ENCODE measurements at regions not wholly inside any gene's neighbourhood (a gene's known extent, or its start where the extent isn't known, plus 50 kb on each side); places are given as distances from the start of the nearest gene placed in this dataset.
"Not testable (repeated sequence)": the region's sequence is repeated elsewhere in the genome, so short reads cannot be mapped to it uniquely, and the experiment has no call there.

DNA sequence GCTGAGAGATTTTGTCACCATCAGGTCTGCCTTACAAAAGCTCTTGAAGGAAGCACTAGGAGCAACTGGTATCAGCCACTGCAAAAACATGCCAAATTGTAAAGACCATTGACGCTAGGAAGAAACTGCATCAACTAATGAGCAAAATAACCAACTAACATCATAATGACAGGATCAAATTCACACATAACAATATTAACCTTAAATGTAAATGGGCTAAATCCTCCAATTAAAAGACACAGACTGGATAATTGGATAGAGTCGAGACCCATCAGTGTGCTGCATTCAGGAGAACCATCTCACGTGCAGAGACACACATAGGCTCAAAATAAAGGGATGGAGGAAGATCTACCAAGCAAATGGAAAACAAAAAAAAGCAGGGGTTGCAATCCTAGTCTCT is 53.1 kb upstream of the SELENOP start:
- TF ChIP-seq, protein P1, sequence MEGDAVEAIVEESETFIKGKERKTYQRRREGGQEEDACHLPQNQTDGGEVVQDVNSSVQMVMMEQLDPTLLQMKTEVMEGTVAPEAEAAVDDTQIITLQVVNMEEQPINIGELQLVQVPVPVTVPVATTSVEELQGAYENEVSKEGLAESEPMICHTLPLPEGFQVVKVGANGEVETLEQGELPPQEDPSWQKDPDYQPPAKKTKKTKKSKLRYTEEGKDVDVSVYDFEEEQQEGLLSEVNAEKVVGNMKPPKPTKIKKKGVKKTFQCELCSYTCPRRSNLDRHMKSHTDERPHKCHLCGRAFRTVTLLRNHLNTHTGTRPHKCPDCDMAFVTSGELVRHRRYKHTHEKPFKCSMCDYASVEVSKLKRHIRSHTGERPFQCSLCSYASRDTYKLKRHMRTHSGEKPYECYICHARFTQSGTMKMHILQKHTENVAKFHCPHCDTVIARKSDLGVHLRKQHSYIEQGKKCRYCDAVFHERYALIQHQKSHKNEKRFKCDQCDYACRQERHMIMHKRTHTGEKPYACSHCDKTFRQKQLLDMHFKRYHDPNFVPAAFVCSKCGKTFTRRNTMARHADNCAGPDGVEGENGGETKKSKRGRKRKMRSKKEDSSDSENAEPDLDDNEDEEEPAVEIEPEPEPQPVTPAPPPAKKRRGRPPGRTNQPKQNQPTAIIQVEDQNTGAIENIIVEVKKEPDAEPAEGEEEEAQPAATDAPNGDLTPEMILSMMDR (IDR thresholded peaks at IDR 0.05), result not testable (repeated sequence)
- TF ChIP-seq EZH2 (IDR thresholded peaks at IDR 0.05), result not testable (repeated sequence)
